SK-N-MC (cell line): ENCODE measurements at regions not wholly inside any gene's neighbourhood (a gene's known extent, or its start where the extent isn't known, plus 50 kb on each side); places are given as distances from the start of the nearest gene placed in this dataset.

Experiments used
- DNase-seq: peaks from one replicate; pipeline ENCODE4 v3.0.0-alpha.2; 2011; ENCODE audit warnings: low read depth, low spot score
- H3K27ac ChIP-seq: fragments of 200-600 bp; sonication (generic); 2 replicates; pipeline ENCODE4 v1.5.1; 2016; ENCODE audit warnings: mixed run types
- H3K36me3 ChIP-seq: fragments of 200-600 bp; sonication (generic); 2 replicates; pipeline ENCODE4 v1.6.1; 2017; ENCODE audit warnings: antibody characterized with exemption, low read length, mixed read lengths; ENCODE audit not compliant: insufficient read depth
- H3K4me3 ChIP-seq: fragments of 200-600 bp; sonication (generic); 2 replicates; pipeline ENCODE4 v1.5.1; 2016
- H3K9ac ChIP-seq: fragments of 200-600 bp; sonication (generic); 2 replicates; pipeline ENCODE4 v1.8.0; 2017; ENCODE audit warnings: mixed run types, mixed read lengths; ENCODE audit not compliant: insufficient read length
- H3K9me3 ChIP-seq: fragments of 200-600 bp; sonication (generic); 2 replicates; pipeline ENCODE4 v1.6.1; 2017; ENCODE audit warnings: low read depth, mild to moderate bottlenecking, antibody characterized with exemption, low read length, moderate library complexity, mixed read lengths
- EZH2 ChIP-seq: fragments of 200-600 bp; sonication (generic); IDR thresholded peaks from one replicate; pipeline ENCODE4 v1.6.1; 2017; ENCODE audit warnings: antibody characterized with exemption
- FOXP2 ChIP-seq: optimal IDR thresholded peaks from 2 replicates; pipeline ENCODE3; 2011; ENCODE audit warnings: mild to moderate bottlenecking, moderate library complexity; ENCODE audit not compliant: insufficient read depth; ENCODE audit errors: extremely low read length, control extremely low read depth
- POLR2AphosphoS5 ChIP-seq: IDR thresholded peaks from 2 replicates; pipeline ENCODE4 v1.6.1; 2012; ENCODE audit warnings: mild to moderate bottlenecking, low read depth, low read length, borderline replicate concordance

DNA sequence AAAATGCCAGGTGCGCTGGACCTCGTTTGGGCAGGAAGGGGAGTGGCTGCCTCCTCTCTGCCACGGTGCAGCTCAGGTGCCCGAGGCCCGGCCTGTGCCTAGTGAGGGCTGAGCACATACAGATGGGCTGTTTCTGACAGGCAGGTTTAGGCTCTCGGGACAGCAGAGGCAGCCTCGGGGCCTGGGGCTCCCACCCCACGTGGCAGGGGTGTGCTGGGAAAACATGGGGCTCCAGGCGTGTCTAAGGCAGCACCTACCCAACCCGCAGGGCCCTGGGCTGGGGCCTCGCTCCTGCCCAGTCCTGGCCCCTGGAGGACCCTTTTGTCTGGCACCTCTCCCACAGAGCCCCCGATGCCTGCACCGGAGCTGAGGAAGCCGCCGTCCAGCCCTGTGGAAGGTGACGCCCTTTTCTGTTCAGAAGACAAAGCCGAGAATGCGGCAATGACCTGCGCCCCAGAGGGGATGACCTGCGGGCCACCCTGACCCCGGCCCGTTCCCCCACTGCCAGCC, 76.4 kb upstream of the GALNT9 start:
- Histone ChIP-seq H3K4me3 (no peak overlapping the region), H3K36me3 (no peaks in the 10 kb centered on the region), H3K9me3 (no peaks in the 10 kb centered on the region), H3K9ac (no peak overlapping the region), H3K27ac (no peak overlapping the region)
- no peak for DNase-seq
- TF ChIP-seq EZH2 (no peak), FOXP2 (no peak), POLR2AphosphoS5 (no peak)

DNA sequence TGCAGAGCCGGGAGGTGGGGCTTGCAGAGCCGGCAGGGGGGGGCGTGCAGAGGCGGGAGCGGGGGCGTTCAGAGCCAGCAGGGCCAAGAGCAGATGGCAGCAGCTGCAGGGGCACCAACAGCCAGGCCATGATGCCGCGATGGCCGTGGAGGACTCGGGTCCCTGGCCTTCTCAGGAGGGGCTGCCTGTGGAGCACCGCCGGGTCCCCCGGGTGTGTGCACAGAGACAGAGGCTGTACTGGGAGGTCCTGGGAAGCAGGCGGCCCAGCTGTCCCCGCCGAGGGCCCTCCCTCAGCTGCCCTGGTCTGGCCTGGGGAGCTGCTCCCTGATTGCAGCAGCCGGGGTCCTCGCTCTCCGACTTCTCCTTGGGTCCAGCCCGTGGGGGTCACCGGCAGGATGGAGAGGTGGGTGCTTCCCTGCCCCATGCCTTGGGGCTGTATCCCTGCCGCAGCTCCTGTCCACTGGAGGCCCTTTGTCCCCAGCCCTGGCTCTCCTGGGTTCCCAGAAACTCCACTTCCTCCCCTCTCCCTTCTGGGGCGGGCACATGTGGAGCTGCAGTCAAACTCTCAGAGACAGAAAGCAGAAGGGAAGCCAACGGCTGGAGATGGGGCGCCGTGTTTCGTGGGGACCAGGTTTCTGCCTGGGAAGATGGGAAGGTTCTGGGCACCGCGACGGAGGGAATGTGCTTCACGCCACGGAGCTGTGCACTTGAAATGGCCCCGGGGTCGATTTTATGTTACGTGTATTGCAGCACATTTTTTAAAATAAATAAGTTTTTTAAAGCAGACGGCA, 75.8 kb upstream of the GALNT9 start:
- no peak for DNase-seq
- Histone ChIP-seq H3K27ac (no peak overlapping the region), H3K36me3 (no peaks in the 10 kb centered on the region), H3K9me3 (no peaks in the 10 kb centered on the region), H3K4me3 (no peak overlapping the region), H3K9ac (no peak overlapping the region)
- TF ChIP-seq POLR2AphosphoS5 (no peak), EZH2 (no peak), FOXP2 (no peak)

DNA sequence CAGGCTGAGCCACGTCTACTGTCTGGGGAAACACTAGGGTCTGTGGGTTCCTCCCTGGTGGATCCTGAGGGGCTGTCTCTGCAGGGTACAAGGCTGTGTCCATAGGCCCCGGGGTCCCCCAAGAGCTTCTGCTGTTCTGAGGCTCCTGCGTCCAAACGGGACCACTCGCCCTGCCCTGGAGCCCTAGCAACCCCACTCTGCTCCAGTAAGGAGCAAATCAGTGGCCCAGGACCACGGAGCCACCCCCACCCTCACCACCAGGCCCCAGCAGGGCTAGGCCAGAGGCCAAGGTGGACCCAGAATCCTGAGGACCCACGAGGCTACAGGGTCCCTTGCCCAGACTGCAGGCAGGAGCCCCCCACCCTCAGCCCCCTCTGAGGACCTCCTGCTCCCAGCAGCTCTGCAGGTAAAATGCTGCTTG, 75.1 kb upstream of the GALNT9 start:
- no peak for TF ChIP-seq POLR2AphosphoS5
- no peak for TF ChIP-seq EZH2
- no peak for TF ChIP-seq FOXP2
- H3K27ac ChIP-seq, result no peak overlapping the region

DNA sequence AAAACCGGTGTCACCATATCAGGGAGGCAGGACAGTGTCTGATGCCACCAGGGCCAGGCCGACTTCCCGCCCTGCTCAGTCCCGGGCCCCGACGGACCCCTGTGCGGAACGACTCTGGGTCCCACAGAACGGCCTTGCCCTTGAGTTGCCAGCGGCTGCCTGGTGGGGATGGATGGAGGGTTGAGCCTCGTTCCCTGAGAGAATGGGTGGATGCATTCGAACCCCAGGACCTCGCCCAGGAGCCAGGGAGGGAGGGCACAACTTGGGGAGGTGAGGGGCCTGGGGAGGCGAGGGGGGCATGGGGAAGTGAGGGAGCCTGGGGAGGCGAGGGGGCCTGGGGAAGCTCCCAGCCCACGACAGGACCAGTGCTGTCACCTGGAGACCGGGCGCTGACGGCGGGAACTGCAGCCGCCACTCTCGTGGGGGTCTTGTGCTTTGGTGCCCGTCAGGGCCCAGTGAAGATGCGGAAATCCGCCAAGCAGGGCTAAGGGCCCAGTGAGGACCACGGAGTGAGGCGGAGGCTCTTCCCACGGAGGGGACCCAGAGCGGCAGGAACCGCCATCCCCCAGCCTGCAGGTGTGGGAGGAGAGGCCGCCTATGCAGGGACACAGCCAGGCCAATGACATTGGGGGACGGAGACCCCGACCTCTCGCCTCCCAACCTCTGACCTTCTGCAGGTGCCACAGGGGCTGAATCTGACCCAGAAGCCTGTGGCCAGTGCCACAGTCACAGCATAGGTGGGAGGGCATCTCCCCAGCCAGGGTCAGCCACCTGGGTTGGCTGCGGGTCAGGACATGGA, 74.4 kb upstream of the GALNT9 start:
- TF ChIP-seq EZH2, result no peak
- no peak for TF ChIP-seq POLR2AphosphoS5
- no peak for TF ChIP-seq FOXP2
- H3K9me3 ChIP-seq, result no peaks in the 10 kb centered on the region
- no peak overlapping the region for H3K27ac ChIP-seq
- H3K9ac ChIP-seq, result no peak overlapping the region
- H3K4me3 ChIP-seq, result no peak overlapping the region
- H3K36me3 ChIP-seq, result no peaks in the 10 kb centered on the region
- no peak for DNase-seq

More for the DNA sequence above, 75.1 kb upstream of the GALNT9 start:
- DNase-seq, result no peak
- no peak overlapping the region for H3K9ac ChIP-seq
- no peak overlapping the region for H3K4me3 ChIP-seq
- H3K36me3 ChIP-seq, result no peaks in the 10 kb centered on the region
- H3K9me3 ChIP-seq, result no peaks in the 10 kb centered on the region

DNA sequence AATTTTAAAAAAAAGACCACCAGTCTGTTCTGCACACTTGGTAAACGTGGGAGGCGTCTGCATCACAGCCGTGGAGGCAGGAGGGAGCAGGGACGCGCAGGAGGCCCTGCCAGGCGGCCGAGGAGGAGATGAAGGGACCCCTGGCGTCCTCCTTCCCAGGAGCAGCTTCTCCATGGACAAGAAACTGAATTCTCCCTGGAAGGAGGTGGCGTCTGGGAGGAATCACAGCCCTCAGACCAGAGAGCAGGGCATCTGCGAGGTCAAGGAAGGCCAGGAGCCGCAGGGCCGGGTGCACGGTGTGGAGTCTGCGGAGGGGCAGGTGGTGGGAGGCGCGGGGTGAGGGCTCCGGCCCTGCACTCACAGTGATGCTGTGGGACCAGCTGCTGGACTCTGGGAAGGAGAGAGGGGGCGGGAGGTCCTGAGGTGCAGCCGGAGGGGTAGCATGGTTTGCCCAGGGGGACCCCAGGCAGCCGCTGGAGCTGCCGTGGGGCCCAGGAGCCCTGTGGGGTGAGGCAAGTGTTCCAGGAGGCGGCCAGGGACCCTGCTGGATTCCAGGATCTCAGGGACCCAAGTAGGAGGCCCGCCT, 73.5 kb upstream of the GALNT9 start:
- Histone ChIP-seq H3K4me3 (no peak overlapping the region), H3K9me3 (no peaks in the 10 kb centered on the region), H3K36me3 (no peaks in the 10 kb centered on the region), H3K9ac (no peak overlapping the region), H3K27ac (no peak overlapping the region)
- DNase-seq, result no peak
- TF ChIP-seq POLR2AphosphoS5, result no peak
- no peak for TF ChIP-seq FOXP2
- no peak for TF ChIP-seq EZH2

DNA sequence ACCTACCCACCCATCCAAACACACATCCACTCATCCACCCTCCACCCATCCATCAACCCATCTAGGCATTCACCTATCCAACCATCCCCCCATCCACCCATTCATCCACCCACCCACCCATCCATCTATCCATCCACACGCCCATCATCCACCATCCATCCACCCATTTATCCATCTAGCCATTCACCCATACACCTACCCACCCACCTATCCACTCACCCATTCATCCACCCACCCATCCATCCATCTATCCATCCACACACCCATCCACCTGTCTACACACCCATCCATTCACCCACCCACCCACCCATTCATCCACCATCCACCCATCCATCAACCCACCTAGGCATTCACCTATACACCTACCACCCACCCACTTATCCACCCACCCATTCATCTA, 72.6 kb upstream of the GALNT9 start:
- Histone ChIP-seq H3K27ac (no peak overlapping the region), H3K9me3 (no peaks in the 10 kb centered on the region), H3K36me3 (no peaks in the 10 kb centered on the region), H3K9ac (no peak overlapping the region), H3K4me3 (no peak overlapping the region)
- TF ChIP-seq FOXP2 (no peak), POLR2AphosphoS5 (no peak), EZH2 (no peak)
- DNase-seq, result no peak

DNA sequence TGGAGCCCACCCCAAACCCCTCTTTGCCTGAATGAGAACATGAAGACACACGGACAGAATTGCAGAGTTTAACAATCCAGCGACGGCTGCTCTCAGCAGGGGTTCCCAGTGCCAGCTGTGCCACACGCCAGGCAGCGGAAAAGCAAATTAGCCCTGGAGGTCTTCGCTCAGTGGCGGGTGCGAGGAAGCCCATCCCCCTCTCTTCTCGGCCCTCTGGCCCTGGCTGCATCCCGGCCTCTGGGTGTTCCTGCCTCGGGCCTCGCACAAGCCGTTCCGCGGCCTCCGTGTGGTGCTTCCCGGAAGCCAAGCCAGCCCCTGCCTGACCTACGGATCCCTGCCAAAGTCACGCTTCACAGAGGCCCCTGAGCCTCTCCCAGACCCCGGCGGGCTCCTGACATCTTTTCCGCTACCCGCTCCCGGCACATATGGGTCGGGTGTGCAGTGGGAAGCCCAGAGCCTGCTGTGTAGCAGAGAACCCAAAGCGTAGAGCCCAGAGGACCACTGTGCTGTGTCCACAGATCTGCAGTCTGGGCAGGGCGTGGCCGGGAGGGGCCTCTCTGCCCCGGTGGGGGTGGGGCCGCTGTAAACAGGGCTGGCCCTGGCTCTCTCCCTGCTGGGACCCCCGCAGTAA, 70.7 kb upstream of the GALNT9 start:
- H3K27ac ChIP-seq, result no peak overlapping the region
- no peak for TF ChIP-seq EZH2
- no peak for TF ChIP-seq FOXP2
- no peak for TF ChIP-seq POLR2AphosphoS5
- H3K4me3 ChIP-seq, result peak overlapping the region; percentile 75
- no peak overlapping the region for H3K9ac ChIP-seq
- DNase-seq, result no peak
- no peaks in the 10 kb centered on the region for H3K36me3 ChIP-seq
- no peaks in the 10 kb centered on the region for H3K9me3 ChIP-seq
